GM18505 (cell line): ENCODE measurements at regions not wholly inside any gene's neighbourhood (a gene's known extent, or its start where the extent isn't known, plus 50 kb on each side); places are given as distances from the start of the nearest gene placed in this dataset.

Experiments
- ATAC-seq: cut with Tn5 transposase; IDR thresholded peaks from one replicate; pipeline ENCODE4 v1.9.1; 2021; ENCODE audit not compliant: unreplicated experiment
- POLR2A ChIP-seq: IDR thresholded peaks from 4 replicates; pipeline ENCODE4 v1.6.1; 2011; ENCODE audit warnings: borderline replicate concordance; ENCODE audit not compliant: insufficient read depth, insufficient read length; ENCODE audit errors: extremely low read depth

- no peak for TF ChIP-seq POLR2A
Measured at GRCh38 chr15:39084674-39085530, 496.0 kb upstream of the THBS1 start.

GRCh38 chr15:39086641-39087040 lies 494.2 kb upstream of the THBS1 start:
- ATAC-seq, result no peak
- no peak for TF ChIP-seq POLR2A

More at GRCh38 chr15:39084674-39085530, 496.0 kb upstream of the THBS1 start:
- no peak for ATAC-seq

DNA sequence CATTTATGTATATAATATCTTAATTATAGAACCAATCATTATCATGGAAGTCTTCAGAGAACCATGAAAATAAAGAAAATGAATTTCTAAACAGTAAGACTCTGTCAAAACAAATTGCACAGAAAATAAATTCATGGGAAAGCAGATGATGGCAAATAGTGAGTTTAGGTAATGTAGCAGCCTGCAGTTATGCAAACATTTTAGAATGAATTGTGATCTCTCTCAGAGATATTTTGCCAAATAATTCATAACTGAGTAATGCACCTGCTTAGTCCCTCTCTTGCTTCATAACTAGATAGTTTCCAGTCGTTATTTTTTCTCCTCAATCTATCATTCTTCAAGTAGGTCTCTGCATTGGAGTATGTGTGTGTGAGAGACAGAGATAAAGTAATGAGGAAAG lies 492.7 kb upstream of the THBS1 start:
- no peak for TF ChIP-seq POLR2A
- ATAC-seq, result no peak

DNA sequence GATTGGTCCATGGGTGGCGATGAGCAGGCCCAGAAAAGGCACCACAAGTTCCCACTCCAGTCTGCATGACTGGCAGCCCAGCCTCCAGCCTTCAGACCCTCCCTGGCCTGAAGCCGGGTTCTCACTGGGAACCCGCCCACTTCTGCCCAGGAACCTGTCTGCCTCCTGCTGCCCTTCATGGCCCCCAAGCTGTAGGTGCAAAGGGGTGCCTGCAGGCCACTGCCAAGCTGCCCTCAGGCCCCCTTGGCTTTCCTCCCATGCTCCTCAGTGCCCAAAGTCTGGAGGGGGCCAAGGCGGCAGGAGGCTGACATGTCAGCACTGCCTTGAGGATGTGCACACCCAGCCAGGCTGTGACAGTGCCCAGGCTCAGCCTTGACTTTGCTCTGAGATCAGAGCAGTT lies 488.5 kb upstream of the THBS1 start:
- TF ChIP-seq POLR2A, result no peak
- no peak for ATAC-seq

DNA sequence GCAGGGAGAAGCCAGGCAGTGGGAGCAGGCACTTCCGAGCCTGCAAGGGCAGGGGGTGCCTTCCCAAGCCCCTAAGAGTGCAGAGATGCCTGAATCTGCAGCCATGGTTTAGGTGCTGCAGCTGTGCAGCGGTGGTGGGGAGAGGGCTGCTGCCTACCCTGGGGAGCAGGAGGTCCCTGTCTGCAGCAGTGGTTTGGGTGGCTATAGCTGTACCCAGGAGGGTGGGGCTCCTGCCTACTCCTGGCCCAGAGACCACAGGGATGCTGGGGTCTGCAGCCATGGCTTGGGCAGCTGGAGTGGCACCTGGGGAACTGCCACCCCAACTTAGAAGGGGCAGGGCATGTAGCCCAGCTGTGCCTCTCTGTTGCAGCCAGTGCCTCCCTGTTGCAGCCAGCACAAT lies 488.1 kb upstream of the THBS1 start:
- no peak for ATAC-seq
- TF ChIP-seq POLR2A, result no peak

- no peak for TF ChIP-seq POLR2A
- no peak for ATAC-seq
Measured at GRCh38 chr15:39094116-39094515, 486.8 kb upstream of the THBS1 start.

DNA sequence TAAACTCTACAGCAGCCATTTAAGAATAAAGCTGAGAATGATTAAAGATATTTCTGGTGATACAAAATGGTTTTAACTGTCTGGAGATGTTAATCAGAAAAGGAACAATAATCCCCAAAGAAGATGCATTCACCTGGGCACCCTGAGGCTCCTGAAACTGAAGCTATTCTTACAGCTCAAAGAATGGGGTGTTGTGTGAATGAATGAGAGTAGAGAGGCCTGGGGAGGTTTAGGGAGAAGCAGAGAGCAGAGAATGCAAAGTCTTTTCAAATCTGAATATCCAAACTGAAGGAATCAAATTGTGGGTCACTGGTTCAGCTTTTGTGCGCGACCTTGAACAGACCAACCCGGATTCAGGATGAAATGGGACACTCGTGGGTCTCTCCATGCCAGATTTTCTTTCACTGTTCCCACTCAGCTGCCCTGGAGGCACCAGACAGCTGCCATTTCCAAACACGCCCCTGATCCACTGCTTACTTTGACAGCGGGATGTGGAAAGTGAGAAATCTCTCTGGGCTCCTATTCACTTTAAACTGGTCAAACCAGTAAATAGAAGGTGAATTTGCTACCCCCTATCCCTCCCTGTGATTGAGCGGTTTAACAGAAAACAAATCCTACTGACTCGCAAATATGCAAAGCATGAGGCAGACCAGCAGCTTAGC lies 485.5 kb upstream of the THBS1 start:
- no peak for TF ChIP-seq POLR2A
- no peak for ATAC-seq

DNA sequence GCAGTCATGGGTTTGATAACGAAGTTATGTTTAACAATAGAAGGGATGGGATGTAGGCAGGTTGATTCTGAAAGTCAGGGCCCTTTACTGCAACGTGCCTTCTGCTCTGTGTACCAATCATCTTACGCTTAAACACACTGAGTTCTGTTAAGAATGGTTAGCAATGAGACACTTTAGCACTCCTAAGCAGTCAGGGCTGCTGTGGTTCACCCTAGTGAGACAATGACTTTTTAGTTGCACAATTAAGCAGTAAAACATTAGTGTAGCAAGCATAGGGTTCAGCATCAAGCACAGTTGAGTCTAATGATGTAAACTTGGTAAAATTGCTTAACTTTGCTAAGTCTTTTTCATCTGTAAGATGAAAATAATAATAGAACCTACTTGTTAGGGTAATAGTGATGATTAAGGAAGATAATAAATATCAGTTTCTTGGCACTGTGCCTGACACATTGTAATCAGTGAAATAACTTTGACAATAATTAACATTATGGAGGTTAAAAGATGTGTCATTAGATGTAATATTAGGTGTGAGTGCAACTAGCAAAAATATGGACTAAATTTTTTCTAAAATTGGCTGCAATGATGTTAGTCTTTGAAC lies 484.2 kb upstream of the THBS1 start:
- no peak for ATAC-seq
- TF ChIP-seq POLR2A, result no peak

DNA sequence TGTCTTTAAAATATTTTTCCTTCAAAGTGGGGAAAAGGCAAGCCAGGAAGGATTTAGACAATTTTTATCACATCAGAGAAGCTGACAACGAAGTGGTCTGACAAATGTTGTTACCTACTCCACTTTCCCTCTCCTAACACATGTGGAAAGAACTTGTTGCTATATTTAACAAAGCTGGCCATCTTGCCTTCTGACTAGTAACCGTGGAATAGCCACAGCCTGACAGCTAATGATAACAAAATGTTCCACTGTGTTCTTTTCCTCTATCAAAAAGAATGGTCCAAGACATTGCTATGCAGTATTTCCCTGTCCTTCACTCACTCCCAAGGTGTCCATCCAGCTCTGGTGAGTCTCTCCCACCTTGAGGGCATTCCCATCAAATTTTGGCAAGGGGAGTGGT lies 481.4 kb upstream of the THBS1 start:
- no peak for ATAC-seq
- TF ChIP-seq POLR2A, result no peak

DNA sequence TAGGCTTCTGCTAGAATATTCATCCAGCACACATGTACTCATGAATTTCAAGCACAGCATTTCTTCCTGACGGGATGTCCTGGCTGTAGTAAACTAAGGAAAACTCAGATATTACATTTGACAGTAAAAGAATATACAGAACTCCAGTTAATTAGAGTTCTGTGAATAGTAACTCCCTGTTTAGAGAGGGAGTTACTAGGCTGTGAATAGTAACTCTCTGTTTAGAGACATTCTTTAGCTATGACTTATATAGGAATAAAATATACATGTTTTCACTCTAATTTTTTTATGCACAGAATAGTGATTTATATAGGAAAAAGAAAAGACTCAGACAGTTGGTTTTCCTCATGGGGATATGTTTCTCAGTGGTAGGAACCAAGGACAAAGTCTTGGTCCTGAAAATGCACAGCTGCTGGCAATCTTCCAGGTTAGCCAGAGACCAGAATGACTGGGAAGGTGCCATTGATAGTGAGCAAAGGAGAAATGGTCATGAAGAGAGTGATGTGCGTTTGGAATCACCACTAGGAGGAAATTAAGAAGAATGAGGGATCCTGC lies 480.7 kb upstream of the THBS1 start:
- TF ChIP-seq POLR2A, result no peak
- no peak for ATAC-seq

DNA sequence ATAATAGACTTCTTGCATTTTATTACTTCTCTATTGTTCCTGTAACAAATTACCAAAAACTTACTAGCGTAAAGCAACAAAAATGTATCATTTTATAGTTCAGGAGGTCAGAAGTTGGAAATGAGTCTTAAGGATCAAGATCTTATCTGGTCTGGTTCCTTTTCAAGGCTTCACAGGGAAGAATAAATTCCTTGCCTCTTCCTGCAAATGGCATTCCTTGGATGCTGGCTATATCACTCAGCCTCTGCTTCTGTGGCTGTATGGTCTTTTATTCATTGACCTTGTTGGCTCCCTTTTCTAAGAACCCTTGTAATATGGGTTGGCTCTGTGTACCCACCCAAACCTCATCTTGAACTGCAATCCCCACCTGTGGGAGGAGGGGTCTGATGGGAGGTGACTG lies 478.4 kb upstream of the THBS1 start:
- no peak for ATAC-seq
- TF ChIP-seq POLR2A, result no peak

- no peak for TF ChIP-seq POLR2A
- no peak for ATAC-seq
Measured at GRCh38 chr15:39106950-39107349, 473.9 kb upstream of the THBS1 start.

- no peak for ATAC-seq
- no peak for TF ChIP-seq POLR2A
Measured at GRCh38 chr15:39108021-39108420, 472.9 kb upstream of the THBS1 start.

GRCh38 chr15:39110336-39110735 lies 470.5 kb upstream of the THBS1 start:
- no peak for TF ChIP-seq POLR2A
- ATAC-seq, result no peak

GRCh38 chr15:39110746-39111145 lies 470.1 kb upstream of the THBS1 start:
- TF ChIP-seq POLR2A, result no peak
- ATAC-seq, result no peak

DNA sequence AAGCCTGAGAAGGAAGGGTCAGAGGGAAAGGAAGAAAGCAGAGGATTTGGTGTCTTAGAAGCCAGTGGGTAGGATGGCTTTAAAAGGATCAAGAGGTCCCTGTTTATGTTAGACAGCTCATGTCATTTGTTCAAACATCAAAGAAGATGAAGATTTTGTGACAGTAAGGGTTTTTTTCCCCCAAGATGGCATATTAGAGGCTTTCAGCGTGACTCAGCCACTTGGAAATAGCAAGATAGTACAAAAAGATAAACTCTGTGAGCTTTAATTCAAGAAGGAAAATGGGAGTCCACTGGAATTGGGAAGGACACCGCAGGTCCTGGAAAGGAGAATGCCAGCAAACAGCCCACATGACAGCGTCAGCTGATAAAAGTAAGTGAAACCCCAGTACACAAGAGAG lies 467.1 kb upstream of the THBS1 start:
- no peak for TF ChIP-seq POLR2A
- ATAC-seq, result no peak
